ENCODE measurements at regions not wholly inside any gene's neighbourhood (a gene's known extent, or its start where the extent isn't known, plus 50 kb on each side); places are given as distances from the start of the nearest gene placed in this dataset.

GRCh38 chr9:129505270-129505902 is 115.5 kb downstream of the C9orf50 start:
- TF ChIP-seq, protein P1, sequence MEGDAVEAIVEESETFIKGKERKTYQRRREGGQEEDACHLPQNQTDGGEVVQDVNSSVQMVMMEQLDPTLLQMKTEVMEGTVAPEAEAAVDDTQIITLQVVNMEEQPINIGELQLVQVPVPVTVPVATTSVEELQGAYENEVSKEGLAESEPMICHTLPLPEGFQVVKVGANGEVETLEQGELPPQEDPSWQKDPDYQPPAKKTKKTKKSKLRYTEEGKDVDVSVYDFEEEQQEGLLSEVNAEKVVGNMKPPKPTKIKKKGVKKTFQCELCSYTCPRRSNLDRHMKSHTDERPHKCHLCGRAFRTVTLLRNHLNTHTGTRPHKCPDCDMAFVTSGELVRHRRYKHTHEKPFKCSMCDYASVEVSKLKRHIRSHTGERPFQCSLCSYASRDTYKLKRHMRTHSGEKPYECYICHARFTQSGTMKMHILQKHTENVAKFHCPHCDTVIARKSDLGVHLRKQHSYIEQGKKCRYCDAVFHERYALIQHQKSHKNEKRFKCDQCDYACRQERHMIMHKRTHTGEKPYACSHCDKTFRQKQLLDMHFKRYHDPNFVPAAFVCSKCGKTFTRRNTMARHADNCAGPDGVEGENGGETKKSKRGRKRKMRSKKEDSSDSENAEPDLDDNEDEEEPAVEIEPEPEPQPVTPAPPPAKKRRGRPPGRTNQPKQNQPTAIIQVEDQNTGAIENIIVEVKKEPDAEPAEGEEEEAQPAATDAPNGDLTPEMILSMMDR (IDR thresholded peaks at IDR 0.05; ENCODE audit: low read depth, low read length): no peak
- no peak for DNase-seq (ENCODE audit: extremely low read depth, low read depth)

GRCh38 chr9:129504404-129504803 is 116.5 kb downstream of the C9orf50 start:
- TF ChIP-seq, protein P1 (IDR thresholded peaks at IDR 0.05; ENCODE audit: low read depth, low read length): no peak

GRCh38 chr9:129501771-129502319 is 119.1 kb downstream of the C9orf50 start:
- no peak for DNase-seq (ENCODE audit: extremely low read depth, low read depth)
- TF ChIP-seq, protein P1 (IDR thresholded peaks at IDR 0.05; ENCODE audit: low read depth, low read length): no peak

More at GRCh38 chr9:129504404-129504803, 116.5 kb downstream of the C9orf50 start:
- no peak for DNase-seq (ENCODE audit: extremely low read depth, low read depth)

DNA sequence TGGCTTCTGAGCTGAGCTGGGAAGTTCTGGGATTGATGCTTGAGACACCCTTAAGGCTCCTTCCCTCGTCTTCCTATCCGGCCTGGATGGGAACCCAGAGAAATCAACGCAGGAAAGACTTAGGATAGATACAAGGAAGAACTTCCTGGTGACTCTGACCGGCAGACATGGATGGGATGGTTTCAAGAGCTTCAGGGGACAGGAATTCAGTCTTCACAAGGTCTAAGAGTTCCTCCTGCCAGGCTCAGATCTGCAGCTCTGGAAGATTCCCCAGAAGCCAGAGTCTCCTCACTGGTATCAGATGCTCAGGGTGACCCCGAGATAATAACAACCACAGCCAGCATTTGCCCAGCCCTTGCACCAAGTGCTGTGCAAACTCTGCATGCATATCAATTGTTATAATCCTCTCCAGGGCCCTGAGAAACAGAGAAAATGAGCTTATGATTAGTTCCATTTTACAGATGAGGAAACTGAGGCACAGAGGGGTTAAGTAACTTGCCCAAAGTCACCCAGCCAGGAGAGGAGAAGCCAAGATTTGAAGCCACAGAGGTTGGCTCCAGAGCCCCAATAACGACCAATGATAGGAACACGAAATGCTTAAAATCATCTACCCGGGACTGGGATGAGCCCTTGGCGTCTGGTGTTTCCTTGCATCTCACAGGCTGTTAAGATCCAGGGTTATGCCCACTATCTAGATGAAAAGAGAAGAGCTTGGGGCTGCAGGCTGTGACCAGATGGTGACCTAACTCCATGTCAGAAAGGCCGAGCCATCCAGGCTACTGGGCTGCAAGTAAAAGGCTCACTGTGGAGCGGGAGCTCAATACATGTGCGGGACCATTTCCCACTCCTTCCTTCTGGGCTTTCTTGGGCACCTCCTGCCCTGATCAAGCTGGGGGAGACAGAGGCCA is 119.8 kb downstream of the C9orf50 start:
- TF ChIP-seq, protein P1 (IDR thresholded peaks at IDR 0.05; ENCODE audit: low read depth, low read length): no peak
- no peak for DNase-seq (ENCODE audit: extremely low read depth, low read depth)

- DNase-seq (ENCODE audit: extremely low read depth, low read depth): no peak
- TF ChIP-seq, protein P1 (IDR thresholded peaks at IDR 0.05; ENCODE audit: low read depth, low read length): no peak
Observed at GRCh38 chr9:129500161-129500862, 120.6 kb downstream of the C9orf50 start.

DNA sequence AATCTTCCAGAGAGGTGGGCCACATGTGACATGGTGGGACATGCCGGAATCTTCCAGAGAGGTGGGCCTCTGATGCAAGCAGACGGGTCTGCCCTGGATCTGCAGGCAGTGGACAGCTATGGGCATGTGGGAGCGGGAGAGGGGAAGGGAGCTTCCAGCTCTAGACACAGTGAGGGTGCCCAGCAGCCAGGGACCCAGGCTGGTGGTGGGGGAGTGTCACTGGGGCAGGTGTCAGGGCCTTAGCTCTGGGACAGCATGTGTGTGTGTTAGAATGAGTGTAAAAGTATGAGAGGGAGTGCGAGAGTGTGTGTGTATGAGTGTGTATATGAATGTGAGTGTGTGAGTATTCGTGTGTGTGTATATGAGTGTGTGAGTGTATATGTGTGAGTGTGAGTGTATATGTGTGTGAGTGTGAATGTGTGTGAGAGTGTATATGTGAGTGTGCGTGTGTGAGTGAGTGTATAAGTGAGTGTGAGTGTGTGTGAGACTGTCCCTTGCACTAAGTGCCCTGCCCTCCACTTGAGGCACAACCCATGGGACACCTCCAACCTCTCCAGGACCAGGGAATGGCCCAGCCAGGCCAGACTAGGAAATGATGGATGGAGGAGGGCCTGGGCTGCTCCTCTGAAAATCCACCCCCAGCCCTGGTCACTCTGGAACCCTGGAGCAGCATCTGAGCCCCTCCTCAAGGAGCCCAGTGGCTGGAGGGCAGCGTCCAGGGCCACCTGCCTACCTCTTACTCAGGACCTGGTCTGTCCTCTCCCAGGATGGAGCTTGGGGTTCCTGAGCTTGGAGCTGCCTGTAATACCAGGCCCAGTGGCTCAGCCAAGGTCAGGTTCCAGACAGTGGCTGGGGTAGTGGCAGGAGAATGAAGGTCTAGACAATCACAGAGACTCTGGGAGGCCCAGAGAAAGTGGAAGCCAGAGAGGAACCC is 122.2 kb downstream of the C9orf50 start:
- TF ChIP-seq, protein P1 (IDR thresholded peaks at IDR 0.05; ENCODE audit: low read depth, low read length): no peak
- no peak for DNase-seq (ENCODE audit: extremely low read depth, low read depth)

Measured in AG09319 (cell line).